ENCODE measurements at regions not wholly inside any gene's neighbourhood (a gene's known extent, or its start where the extent isn't known, plus 50 kb on each side); places are given as distances from the start of the nearest gene placed in this dataset.
A peak's percentile ranks its signal among the peaks of the same experiment; 100 is the strongest.

GRCh38 chr6:87938287-87938686 is 109.4 kb upstream of the SPACA1 start:
- TF ChIP-seq ZFX (IDR thresholded peaks at IDR 0.05; ENCODE audit: borderline replicate concordance), result no peak
- TF ChIP-seq CTCF (IDR thresholded peaks at IDR 0.05), result no peak

GRCh38 chr6:87936065-87936464 is 111.6 kb upstream of the SPACA1 start:
- H3K27ac ChIP-seq, result no peak overlapping the region
- TF ChIP-seq CTCF (IDR thresholded peaks at IDR 0.05) (no peak), ZFX (IDR thresholded peaks at IDR 0.05; ENCODE audit: borderline replicate concordance) (no peak)

More at GRCh38 chr6:87938287-87938686, 109.4 kb upstream of the SPACA1 start:
- H3K27ac ChIP-seq, result no peak overlapping the region

GRCh38 chr6:87935196-87935595 is 112.4 kb upstream of the SPACA1 start:
- no peak overlapping the region for H3K27ac ChIP-seq
- no peak for TF ChIP-seq CTCF (IDR thresholded peaks at IDR 0.05)
- TF ChIP-seq ZFX (IDR thresholded peaks at IDR 0.05; ENCODE audit: borderline replicate concordance), result no peak

- TF ChIP-seq CTCF (IDR thresholded peaks at IDR 0.05) (no peak), ZFX (IDR thresholded peaks at IDR 0.05; ENCODE audit: borderline replicate concordance) (no peak)
- H3K27ac ChIP-seq, result no peak overlapping the region
These were observed 115.3 kb upstream of the SPACA1 start for GRCh38 chr6:87932361-87932760.

- no peak overlapping the region for H3K27ac ChIP-seq
- TF ChIP-seq CTCF (IDR thresholded peaks at IDR 0.05) (peak; percentile 84), ZFX (IDR thresholded peaks at IDR 0.05; ENCODE audit: borderline replicate concordance) (no peak)
These were observed 117.8 kb upstream of the SPACA1 start for GRCh38 chr6:87929843-87930288.

- TF ChIP-seq ZFX (IDR thresholded peaks at IDR 0.05; ENCODE audit: borderline replicate concordance) (no peak), CTCF (IDR thresholded peaks at IDR 0.05) (no peak)
- no peak overlapping the region for H3K27ac ChIP-seq
These were observed 121.0 kb upstream of the SPACA1 start for GRCh38 chr6:87926687-87927086.

GRCh38 chr6:87926072-87926471 is 121.6 kb upstream of the SPACA1 start:
- H3K27ac ChIP-seq, result no peak overlapping the region
- TF ChIP-seq CTCF (IDR thresholded peaks at IDR 0.05) (no peak), ZFX (IDR thresholded peaks at IDR 0.05; ENCODE audit: borderline replicate concordance) (no peak)
